ENCODE measurements at regions not wholly inside any gene's neighbourhood (a gene's known extent, or its start where the extent isn't known, plus 50 kb on each side); places are given as distances from the start of the nearest gene placed in this dataset.
"Not testable (repeated sequence)": the region's sequence is repeated elsewhere in the genome, so short reads cannot be mapped to it uniquely, and the experiment has no call there.

DNA sequence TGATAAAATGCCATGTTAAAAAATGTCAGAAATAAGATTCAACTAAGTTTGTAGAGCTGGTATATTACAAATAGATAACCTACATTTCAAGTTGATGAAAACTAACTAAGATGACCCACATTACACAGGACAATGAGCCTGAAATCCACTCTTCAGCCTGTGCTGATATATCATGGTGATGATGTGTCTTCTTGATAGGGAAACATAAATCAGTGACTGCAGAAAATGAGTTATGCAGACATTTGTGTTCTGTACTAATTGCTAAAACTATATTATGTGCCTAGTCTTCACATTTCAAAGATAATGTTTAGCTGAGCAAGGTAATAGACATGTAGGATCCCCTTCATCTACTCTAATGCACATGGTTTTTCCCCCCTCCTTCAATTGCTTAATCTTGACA lies 331.6 kb upstream of the F9 start:
- no peak for DNase-seq

DNA sequence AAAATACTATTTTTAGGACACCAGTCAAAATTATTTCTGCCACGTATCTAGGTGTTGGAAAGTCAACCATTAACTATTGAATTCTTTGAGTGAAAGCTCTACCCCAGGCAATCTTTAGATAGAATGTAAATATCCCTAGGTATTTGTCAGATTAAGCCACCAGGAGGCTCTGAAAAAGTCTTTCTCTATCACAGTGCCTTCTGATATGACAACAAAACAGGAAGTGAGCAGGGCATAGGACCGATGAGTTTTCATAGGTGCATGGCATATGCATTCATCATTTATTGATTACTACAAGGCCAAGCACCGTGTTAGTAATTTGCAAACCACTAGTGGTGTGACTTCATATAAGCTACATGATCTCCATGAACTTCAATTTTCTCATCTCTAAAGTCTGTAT lies 333.6 kb upstream of the F9 start:
- no peak for DNase-seq

DNA sequence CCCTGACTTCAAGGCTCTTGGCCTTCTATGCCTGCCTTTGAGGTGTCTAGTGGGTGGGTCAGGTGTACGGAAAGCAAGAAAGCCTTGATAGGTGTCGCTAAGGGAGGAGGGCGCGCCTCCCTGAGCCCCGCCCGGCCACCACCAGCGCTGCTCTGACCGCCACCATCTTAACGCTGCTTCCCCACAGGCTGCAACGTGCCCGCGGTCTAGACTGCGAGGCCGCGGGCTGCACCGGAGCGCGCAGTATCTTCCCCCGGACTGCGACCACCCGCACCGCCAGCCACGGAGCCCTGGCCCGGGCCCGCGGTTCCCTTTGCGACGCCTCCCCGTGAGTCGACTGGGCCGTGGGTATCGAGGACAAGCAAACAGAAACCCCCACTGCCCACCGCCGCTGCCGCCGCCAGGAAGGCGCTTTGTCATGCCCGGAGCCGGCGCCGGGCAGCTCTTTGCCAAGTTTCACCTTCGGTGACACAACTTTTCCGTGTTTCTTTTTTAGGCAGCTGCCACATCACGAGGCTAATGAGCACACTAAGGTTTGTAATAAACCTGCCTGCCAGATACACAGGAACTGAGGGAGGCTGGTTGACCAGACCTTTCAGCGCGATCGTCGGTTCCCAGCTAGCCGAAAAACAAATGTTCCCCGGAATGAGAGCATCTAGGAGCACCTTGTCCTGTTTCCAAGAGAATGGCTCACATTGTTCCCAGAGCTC lies 335.8 kb upstream of the F9 start:
- DNase-seq: no peak

DNA sequence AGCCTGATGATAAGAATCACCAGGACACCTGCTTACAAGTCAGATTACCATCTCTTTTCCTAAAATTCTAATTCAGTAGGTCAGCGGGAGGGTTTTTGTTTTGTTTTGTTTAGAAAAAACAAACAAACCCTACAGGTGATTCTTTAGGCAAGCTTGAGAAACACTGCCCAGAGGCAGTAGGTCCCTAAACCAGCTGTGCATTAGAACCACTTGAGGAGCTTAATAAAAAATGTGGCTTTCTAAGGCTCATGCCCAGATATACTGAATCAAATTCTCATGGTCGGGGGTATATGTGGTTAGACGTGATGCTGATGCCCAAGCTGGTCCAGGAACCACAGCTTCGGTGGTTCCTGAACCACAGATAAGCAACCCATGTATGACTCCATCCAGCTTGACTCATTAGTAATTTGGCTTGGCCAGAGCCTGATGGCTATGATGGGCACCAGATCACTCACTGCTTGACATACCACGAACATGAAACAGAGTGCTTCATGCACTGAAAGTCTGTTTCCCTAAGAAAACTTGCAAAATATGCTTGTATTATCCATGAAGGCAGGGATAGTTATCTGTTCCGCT lies 338.1 kb upstream of the F9 start:
- DNase-seq: no peak

DNA sequence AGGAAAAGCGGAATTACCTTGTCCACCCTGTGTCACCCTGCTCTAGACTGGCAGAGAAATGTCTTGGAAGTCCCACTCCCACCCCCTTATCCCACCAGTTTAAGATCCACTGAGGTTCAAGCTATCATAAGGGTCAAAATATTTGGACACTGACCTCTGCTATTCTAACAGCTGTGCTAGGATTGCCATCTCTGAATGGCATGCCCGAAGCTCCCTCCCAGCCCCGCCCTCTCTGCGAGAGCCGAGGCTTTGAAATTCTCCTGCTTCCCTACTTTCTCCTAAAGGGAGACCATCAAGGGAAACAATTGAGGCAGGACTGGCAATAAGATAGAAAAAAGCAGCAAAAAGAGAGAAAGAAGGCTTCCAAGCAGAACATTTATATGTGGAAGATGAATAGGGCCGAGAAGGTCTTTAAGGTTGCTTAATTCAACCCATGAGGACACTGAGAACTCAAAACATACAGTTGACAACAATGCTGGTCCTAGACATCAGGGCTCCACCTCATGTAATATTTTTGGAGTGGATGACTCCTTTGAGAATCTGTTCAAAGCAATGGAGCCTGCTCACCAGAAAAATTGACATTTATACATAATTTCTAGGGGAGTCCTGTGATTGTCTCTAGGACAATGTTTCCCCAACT lies 338.7 kb upstream of the F9 start:
- no peak for DNase-seq

DNA sequence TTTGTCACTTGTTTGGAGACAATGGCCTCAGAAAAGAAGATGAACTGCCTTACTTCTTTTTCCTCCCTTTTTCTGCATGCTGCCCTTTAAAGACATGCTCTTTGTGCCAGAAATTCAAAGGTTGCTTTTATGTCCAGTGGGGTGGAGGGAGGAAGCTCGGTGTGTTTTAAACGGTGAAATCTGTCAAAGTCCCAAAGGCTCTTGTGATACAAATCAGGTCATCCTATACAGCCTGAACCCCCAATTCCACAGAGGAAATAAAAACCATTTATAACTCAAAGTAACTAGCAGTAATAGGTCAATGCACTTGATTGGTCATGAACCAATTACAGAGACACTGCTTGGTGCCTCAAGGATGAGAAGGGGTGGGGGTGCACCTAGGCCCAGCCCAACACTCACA lies 339.3 kb upstream of the F9 start:
- DNase-seq: no peak

DNA sequence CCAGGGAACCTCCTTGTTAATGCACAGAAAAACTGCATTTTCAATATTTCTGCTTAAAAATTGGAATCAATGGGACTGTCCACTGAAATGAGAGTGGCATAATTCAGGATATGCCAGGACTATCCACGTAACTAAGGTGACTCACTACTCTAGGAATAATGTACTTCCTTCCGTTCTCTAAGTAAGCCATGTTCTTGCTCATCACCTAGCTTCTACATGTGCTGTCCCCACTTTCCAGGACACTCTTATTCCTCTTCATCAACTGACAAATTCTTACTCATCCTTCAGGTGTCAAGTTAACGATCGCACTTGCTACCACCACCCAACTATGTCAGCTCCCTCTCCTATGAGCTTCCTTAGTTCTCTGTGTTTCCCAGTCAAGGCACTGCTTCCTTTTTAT lies 342.8 kb upstream of the F9 start:
- no peak for DNase-seq

DNA sequence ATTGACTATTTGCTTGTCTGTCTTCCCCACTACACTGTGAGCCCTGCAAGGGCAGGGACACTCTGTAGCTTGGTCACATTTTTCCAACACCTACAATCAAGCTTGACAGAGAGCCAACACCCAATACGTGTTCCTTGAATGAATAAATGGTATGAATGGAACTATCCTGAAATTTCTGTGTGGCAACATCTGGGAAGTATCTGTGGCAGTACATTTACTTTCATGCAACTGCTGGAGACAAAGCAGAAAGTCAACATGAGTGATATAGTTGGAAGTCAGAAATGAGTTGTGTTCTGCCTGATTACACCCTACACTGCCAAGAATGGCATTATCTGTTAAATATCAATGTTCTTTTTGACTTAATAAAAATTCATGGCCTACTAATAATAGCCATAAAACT lies 343.5 kb upstream of the F9 start:
- DNase-seq: no peak

DNA sequence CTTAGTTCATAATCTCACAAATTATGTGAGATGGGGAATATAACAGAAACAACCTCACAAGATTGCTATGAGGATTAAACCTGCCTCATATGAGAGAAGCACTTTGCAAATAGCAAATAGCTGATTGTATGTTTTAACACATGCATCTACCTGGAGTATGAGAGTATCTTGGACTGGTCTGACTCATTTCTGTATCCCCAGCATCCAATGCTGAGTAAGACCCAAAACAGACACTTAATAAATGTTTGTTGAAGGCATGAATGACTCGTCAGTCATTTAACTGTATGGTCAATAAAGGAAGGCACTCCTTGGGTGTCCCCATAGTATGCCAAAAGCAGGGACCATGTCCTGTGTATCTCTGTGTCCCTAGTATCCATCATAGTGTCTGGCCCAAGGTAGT lies 350.9 kb upstream of the F9 start:
- DNase-seq: no peak

DNA sequence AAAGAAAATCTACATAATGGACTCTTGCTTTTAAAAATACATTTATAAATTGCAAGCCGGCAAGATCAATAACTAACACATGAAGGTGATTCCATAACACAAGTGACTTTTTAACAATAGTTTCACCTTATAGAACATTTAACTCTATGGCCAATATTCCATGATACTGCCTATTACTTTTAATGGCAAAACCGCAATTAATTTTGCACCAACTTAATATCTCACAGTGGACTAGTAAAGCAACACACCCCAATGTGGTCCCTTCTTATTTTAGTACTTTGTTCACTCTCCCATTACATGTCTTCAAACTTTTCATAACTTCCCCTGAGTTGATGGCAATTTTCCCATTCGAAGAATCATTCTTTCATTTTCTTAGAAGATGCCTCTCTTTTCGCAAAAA lies 351.6 kb upstream of the F9 start:
- no peak for DNase-seq

DNA sequence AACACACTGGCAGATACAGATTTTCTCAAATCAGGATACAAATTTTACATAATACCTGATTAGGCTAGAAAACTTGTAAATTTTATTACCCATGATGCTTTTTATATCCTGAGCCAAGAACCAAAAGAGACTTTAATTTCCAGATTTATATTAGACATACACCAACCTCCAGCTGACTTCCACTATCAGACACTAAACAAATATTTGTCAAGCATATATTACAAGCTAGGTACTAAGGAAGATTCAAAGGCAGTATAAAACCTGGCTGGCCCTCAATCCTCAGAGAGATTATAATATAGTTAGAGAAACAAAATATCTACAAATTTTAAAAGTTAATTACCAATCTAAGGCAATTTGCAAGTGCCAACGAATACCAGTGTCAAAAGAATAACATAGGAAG lies 357.8 kb upstream of the F9 start:
- no peak for DNase-seq

DNA sequence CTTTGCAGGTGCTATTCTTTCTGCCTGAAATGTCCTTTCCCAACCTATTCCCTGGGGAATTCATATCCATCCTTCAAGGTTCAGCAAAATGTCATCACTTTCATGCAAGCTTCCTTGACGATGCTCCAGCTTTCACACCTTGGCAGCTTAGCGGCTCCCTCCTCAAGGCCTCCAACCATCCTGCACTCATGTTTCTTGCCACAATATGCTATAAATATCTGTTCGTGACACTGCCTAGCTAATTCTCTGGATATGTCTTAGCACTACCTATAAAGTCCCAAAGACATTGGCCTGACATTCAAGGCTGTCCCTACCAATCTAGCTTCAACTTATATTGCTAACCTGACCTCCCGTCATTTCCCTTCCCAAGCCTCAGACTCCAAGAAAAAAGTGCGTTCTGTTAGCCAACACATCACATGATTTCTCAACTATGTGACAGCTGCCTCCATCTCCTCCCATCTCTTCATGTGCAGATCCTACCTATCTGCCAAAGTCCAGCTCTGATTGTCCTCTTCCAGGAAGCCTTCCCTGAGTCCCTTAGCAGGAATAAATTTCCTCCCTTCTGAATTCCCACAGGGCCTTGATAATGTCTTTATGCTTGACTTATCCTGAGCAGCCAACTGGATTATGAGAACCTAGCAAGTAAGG lies 359.9 kb upstream of the F9 start:
- no peak for DNase-seq

DNA sequence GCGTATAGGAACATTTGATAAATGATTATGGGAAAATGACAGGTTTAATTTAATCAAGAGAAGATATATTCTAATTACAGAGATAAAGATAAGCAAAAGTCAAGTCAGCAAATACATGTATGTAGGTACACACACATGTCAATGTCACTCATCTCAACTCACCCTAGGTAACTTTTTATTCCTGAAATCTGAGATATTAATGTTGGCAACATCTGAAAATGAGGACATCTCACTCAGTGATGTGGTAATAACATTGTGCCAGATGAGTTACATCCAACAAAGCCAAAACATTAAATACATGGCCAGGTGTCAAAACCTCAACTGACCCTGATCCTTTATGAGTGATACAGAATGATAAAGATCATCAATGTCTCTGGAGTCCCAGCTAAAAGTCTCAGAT lies 363.3 kb upstream of the F9 start:
- no peak for DNase-seq

DNA sequence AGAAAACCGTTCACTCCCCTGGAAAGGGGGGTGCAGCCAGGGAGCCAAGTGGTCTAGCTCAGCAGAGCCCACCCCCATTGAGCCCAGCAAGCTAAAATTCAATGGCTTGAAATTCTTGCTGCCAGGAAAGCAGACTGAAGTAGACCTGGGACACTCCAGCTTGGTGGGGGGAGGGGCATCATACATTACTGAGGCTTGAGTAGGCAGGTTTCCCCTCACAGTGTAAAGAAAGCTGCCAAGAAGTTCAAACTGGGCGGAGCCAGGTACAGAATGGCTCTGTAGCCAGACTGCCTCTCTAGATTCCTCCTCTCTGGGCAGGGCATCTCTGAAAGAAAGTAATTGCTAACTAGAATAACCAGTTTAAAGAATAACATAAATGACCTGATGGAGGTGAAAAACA lies 372.3 kb upstream of the F9 start:
- no peak for DNase-seq

DNA sequence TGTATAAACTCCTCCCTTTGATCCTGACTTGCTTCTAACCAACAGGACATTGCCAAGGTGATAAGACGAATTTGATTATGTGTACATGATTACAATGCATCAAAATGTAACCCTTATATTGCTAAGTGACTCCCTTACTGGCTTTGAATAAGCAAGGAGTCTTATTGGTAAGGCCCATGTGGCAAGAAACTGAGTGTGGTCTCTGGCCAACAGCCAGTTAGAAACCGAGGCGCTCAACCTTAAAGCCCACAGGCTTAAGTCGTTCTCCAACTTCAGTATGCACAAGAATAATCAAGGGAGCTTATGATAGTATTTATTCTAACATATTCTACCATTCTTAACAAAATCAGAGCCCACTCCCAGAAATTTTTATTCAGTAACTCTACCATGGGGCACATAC lies 374.2 kb upstream of the F9 start:
- no peak for DNase-seq

DNA sequence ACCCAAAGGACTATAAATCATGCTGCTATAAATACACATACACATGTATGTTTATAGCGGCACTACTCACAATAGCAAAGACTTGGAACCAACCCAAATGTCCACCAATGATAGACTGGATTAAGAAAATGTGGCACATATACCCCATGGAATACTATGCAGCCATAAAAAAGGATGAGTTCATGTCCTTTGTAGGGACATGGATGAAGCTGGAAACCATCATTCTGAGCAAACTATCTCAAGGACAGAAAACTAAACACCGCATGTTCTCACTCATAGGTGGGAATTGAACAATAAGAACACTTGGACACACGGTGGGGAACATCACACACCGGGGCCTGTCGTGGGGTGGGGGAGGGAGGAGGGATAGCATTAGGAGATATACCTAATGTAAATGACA lies 383.9 kb upstream of the F9 start:
- DNase-seq: not testable (repeated sequence)

DNA sequence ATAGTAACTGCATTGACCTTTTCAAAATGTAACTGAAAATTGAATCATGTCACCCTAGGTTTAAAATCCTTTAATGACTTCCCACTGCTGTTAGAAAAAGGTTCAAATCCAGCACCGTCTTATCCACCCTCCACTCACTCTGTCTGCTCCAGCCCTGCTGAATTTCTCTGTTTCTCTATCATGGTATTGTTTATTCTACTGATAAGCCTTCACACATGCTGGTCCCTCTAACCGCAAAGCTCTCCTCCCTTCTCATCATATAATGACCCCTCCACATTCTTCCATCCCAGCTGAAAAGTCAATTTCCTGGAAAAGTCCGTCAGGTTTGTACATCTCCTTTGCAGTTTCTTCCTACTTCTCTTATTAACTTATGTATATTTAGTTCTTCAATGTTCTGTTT lies 389.2 kb upstream of the F9 start:
- DNase-seq: no peak

DNA sequence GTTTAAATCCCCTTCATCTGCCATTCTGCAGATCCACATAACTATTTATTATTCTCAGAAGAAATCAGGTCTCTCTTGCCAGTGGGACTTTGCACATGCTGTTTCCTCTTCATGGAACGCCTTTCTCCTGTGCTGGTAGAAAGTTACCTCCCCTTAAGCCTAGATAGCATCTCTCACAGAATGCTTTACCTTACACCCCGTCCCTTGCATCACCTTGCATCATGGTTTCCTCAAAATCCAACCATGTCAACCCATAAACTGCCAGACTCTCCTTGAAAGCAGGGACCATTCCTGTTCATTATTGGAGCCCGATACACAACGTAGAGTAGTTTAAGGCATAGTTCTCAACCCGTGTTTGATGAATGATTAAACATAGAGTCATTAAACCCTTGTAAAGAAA lies 396.2 kb upstream of the F9 start:
- DNase-seq: no peak

DNA sequence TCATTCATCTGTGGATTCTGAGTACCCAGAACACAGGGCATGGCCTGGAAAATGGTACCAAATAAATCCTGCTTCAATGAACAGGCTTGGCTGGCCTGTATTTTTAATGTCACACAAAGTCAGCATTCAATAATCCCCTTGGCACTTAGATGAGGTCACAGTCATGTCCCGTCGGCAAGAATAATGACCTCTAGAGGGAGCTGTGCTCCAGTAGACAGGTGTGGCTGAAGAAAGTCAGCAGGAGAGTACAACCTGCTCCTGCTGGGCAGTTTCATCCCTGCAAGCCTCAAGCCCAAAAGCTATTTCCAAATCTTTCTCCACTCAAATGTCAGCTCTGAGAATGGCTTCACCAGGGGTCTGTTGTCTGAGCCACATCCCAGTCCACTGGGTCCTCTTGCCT lies 404.0 kb upstream of the F9 start:
- DNase-seq: peak in 1 of 5 experiments; percentile 27

DNA sequence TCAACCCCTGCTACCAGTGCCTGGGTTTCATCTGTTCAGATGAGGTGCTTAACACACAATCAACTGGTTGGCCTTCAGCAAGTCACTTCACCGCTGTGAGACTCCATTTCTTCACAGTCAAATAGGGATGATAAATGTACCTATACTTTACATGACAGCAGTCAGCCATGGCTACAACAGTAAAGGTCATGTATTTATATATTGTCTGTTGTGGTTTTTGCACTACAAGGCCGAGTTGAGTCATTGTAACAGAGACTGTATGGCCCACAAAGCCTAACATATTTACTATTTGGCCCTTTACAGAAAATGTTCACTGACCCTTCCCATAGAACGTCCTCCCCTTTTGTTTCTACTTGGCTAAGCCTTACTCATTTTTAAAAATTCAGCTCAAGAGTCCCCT lies 404.6 kb upstream of the F9 start:
- no peak for DNase-seq

DNA sequence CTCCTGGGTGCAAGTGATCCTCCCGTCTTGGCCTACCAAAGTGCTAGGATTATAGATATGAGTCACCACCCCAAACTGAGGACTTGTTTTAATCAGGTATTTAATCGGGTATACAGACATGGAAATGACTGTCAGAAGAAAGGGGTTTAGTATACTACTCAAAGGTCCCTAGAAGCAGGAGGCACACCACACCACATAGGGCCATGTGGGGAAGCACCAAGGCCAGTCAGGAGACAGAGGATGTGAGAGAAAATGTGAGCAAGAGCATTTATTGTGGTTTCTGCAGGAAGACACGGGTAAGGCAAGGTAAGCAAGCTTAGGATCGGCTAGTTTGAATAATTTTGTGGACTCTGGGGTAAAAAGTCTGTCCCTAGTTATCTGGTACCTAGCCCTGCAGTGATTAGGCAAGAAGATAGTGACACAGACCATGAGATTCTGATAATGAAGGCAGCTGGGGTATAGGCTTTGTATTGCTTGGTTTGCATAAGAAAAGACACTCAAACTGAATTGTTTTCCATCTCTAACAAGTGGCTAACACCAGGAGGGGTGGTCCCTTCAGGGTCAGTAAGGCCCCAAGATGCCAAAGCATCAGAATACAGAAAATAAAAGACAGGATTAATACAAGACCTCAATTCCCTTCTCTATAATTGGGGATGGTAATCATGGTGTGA lies 408.8 kb upstream of the F9 start:
- peak in 1 of 5 experiments; percentile 3 for DNase-seq

DNA sequence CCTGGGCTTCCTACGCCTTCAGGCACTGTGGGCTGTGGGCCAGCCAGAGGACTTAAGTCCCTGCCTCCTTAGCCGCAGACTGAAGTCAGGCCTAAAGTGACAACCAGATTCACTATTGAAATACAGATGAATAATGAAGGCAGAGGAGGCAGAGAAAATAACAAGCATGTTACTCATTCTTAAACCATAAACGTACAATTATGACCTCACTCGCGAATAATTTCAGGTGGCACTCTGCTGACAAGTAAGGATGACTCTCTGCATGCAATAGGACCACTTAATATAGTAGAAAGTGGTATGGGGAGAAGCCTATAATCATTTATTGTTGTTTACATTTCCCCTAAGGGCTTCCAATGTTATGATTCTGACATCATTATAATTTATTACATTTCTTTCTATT lies 409.2 kb upstream of the FGF13 start:
- DNase-seq: no peak

DNA sequence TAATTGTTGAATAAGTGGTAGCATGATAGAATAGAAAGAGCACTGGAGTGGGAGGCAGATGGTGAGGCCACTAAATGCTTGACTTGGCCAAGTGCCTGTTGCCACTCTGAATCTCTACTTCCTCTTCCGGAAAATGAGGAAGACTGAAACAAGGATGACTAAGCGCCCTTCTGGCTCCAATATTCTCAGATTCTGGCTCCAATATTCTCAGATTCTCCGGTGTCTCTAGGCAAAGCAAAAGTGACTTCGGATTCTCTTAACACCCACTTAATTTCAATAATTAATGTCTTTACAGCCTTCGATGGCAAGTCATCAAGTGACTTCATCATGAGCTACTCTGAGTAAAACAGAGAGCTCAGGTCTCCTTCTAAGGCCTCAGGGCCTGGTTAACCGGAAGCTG lies 402.2 kb upstream of the FGF13 start:
- DNase-seq: no peak

DNA sequence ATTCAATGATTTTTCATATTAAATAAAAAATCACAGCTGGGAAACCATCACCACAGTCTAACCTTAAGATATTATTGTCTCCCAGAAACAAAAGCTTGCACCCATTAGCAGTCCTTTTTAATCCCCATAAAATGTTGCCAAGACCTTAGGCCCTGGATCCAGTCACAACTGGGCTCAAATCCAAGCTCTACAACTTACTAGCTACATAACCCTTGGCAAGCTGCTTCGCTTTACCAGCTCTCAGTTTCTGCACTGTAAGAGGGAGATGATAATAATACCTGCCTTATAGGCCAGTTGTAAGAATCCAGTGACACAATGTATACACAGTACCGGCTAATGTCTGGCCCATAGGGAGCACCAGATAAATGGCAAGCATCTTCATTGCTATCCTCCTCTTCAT lies 400.9 kb upstream of the FGF13 start:
- DNase-seq: no peak
